CD4-positive, alpha-beta T cell treated with Interleukin-17A for 4 hours (primary cell): ENCODE measurements at regions not wholly inside any gene's neighbourhood (a gene's known extent, or its start where the extent isn't known, plus 50 kb on each side); places are given as distances from the start of the nearest gene placed in this dataset.

Experiments used
- DNase-seq: peaks from one replicate; pipeline ENCODE4 v3.0.0-alpha.2; 2020; ENCODE audit warnings: mixed read lengths

DNA sequence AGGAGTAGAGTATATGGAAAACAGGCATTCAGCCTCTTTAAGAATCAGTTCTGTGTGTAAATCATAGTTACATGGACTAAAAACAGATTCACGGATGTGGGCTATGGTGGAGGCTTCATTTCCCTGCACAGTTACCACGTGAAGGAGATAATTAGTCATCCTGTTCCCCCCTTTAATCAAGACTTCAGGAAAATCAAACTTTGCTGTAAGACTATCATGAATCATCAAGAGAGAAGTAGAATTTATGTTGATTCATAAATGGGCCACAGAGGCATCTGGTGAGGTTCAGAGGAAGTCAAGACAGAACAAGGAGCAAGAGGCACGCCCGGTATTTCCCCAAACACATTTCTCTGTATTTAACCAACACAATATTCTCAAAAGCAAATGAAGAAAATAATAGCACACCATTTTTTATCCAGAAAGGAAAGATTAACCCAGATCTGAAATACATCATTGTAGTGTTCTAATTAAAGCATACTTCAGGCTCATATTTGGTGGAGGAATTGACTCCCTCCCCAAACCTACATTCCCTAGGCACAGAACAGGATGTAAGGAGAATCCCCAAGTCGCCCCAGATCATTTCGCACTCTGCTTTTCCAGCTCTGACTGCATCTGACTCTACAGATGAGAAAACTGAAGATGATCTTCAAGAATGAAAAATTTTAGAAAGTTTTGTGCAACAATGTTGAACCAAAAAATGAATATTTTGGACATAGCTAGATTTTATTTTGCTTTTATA is 175.8 kb upstream of the GAS1 start:
- no peak for DNase-seq

DNA sequence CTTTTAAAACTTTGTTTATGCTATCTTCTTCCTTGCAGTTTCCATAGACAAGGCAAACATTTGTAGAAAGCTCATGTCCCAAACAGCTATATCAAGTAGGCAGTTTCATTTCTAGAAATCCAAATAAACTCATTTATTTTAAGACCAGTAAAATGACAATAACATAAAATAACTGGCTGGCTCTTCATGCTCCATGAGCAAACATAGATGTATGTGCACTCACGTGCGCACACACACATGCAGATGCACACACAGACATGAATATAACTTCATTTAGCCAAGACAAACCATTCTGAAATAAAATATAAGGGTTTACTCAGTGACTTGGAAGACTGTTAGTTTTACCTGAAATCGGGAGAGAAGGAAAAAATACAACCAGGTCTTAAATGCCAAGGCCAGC is 176.5 kb upstream of the GAS1 start:
- no peak for DNase-seq

DNA sequence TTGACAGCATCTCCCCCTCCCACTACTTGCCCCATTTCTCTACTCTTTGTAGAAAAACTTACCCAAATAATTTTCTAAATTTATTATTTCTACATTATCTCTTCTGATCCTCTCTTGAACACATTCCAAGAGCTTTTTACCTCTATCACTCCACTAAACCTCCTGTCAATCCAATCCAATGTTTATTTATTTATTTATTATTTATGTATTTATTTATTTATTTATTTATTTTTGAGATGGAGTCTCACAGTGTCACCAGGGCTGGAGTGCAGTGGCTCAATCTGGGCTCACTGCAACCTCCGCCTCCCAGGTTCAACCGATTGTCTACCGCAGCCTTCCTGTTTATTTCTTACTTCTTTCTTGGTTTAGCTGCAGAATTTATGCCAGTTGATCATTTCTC is 178.5 kb upstream of the GAS1 start:
- DNase-seq: no peak

DNA sequence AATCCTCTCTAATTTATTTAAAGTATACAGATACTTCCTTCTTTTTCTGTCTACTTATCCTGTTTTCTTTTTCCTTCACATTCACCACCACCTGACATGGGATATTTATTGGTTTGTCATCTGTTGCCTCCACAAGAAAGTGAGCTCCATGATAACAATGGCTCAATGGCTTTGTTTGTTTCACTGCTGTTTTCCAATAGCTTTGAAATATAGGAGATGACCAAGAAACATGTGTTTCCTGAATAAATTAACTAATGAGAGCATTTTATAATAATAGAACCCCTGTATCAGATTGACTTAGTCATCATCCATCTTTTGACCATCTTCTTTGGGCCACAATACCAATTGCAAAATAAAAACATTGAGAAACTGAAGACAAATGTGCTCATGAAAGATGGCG is 180.2 kb upstream of the GAS1 start:
- DNase-seq: no peak

DNA sequence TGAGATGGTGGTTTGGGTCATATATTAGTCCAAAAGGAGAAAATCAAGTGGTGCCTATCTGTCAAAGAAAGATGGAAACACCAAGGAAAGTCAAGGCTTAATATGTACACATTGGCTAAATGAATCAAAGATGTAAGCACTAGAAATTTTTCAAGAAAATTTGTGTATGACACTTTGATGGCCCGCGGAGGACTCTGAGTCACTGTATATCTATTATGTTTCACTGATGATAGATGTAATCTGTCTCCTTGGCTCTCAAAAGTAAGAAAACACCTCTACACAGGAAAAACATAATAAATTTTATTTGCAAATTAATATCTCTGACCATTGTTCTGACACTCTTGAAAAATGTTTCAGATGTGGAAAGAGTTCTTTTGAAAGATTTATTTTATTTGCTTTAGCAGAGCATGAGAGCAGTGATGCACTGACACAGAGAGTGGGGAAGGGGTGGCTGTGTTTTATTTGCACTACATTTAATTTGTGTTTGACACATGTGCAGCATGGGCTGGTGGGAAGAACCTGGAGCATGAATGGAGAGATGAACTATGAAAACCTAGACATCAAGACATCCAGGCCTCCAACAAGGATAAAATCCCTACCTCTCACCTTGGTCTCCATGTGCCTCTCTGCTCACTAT is 180.8 kb upstream of the GAS1 start:
- DNase-seq: no peak

DNA sequence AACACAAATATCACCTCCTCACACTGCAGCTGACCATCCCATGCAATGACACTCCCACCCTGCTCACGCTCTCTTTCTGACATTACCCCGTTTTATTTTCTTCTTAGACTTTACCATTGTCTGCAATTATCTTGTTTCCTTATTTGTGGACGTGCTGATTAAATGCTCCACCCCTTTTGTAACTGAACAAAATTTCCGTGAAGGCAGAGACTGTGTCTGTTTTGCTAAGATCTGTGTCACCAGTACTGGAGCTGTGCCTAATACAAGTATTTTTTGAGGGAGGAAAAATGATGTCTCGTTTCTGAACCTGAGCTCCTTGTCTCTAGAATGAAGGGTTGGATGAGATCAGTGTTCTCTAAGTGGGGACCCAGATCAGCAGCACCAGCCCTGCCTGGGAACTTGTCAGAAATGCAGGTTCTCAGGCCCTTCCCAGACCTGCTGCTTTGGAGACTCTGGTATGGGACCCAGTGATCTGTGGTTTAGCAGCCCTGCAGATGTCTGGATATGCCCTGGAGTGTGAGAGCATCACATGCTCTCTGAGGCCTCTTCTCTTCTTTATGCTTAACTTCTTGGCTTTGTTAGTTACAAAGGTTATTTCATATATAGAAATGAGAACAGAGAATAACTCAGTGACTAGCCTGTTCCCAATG is 181.7 kb upstream of the GAS1 start:
- DNase-seq: no peak

DNA sequence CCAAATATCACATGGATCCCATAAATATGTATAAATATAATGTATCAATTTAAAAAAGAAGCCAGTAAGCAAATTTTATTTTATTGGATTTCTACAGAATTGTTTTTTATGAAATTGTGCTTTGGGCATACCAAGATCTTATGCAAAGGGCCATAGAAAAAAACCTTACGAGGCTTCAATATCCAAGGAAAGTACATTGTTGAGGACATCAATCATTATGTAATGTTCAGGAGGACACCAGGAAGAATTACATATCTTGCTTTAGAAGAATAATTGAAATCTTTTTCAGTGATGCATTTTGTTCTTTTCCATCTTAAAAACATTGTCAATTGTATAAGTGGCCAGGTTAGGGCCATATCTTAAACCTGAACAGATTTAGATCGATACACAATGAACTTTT is 187.8 kb upstream of the GAS1 start:
- DNase-seq: no peak

DNA sequence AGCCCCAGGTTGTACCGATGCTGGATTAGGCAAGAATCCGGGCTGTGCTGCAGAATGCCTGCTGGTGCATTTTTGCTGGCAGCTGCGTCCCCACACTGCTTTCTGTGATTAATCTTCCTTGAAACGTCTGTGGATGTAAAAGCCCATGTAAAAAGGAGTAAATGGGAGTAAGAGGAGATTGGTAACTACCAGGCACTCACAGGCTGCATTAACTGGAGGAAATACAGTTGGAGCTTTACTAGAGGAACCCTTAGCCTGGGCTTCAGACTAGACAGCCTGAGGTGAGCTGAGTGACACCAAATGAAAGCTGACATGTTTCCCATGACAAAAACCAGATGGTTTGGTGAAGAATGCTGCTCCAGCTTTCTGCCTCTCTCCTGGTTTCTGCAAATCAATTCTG is 190.4 kb upstream of the GAS1 start:
- no peak for DNase-seq

DNA sequence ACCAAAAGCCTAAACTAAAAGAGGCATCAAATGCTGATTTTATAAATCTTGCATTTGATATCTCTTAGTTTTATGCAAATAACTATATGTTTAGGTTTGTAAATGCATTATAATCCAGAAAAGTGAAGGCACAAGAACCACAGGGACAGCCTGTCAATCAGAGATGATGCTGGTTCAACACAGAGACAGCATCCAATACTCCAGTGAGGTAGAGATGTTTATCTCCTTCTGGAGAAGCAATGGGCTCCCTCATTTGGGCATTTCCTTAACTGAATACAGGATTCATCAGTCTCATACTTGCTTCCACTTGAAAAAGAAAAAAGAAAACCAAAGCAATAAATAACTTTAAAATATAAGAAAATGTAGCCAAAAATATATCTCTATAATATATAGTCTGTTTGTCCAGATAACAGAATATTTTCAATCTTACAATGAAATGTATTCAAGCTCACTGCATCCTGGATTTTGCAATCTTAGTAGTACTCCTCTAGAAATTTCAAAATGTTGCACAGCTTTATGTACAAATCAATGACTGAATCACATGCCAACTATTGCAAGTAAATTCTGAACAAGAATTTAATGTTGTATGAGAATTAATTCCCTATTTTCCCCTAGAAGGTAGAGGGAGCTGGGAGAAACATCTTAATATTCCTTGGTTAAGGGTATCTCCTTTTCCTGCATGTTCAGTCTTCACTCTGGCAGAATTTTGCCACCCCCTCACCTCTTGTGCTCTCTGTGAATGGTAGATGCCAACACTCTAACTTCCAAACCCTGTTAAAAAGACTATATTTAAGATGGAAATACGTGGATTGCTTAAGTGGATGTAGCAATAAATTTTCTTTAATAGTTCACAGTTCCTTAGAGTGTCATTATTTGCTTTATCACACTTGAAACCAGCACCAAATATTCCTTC is 191.1 kb upstream of the GAS1 start:
- no peak for DNase-seq

DNA sequence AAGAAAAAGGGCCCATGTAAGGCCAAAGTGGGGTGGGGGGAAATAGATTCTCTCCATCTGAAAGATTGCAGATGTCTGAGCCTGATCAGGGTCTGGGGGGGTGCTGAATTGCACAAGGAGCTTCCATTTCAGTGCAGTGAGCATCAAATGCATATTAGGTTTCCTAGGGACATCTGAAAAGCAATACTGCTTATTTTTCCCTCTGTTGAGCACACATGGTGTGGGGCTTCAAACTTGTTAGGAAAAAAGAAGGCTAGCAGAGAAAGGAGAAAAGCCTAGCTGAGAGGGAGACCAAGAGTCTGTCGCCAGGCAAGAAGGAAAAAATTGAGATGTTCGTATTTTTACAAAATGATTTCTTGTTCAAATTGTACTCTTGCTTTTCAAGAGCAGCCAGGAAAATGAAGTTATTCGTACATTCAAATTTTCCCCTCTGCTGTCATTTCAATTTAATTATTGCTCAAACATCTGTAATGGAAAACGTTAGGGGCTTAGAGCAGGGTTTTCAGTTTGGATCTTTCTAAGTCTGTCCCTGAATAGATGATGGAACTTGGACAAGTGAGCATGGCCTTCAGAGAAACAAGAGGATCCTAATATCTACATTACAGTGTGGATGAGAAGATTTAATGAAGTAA is 191.9 kb upstream of the GAS1 start:
- DNase-seq: no peak

DNA sequence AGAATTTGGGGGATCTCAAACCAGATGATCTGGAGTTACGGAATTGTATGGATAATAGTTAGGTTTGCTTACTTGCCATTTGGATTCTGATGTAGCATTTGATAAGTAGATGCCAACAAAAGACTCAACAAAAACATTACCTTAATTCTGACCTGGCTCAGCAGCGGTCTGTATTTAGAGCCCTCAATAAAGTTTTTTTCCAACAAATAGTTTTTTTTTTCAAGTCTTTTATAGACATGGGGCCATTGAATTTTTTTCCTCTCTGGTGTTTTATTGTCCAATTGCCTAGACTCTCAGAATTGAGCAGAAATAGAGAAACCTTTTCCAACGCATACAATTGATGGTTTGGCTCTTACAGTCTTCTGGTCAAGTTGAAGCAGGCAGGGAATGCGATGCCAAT is 192.8 kb upstream of the GAS1 start:
- no peak for DNase-seq

DNA sequence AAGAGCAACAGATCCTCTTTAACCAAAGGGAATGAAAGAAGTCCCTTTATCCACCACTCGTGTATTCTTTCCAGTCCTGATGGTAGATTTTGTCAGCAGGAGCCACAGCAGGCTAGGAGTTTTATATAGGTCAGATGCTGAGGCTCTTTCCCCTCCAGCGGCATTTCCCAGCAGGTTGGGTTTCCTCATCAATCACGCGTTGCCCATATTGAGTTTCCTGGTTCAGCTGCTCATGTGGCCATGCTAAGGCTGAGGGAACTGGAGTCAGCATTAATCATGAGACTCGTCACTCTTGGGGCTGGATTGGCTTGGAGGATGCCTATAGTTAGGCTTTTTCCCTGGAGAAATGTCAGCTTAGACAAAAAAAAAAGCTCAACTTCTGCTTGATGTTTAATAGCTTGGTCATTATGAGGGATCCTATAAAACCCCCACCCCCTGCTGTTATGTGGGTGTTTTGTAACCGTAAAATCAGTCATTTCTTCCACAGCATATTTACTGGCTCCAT is 193.4 kb upstream of the GAS1 start:
- no peak for DNase-seq

DNA sequence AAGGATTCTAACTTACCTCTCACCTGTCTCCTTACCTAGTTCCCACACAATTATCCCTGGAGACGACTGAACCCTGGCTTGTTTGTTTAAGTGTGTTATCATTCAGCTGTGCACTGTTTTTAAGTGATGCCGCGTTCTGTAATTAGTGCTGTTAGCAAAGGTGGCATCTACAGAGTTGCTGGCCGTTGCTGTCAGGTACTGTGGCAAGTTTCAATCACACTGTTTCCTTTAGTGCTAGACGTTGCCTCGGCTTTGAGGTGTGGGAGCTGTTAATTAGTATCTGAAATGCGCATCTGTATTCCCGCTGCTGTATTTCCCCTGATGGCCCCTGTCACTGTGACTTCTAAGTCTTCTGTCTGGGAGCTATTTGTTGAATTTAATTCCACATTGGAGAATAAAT is 193.8 kb upstream of the GAS1 start:
- no peak for DNase-seq

DNA sequence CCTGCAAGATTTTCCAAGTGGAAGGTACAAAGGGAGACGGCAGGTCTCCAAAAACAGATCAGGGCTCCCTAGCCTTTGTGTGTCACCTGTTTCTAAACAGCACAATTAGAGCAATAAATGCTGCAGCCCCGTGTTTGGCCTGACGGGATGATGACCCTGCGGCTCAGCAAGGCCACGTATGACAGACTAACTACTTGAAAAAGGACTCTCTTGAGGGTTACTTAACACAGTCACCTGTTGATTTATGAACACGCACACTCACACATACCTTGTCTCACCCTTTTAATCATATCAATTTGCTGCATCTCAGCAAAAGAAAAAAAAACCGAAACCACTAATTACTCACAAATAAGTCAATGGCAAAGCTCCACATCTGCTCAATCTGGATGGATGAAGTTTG is 199.6 kb upstream of the GAS1 start:
- no peak for DNase-seq

DNA sequence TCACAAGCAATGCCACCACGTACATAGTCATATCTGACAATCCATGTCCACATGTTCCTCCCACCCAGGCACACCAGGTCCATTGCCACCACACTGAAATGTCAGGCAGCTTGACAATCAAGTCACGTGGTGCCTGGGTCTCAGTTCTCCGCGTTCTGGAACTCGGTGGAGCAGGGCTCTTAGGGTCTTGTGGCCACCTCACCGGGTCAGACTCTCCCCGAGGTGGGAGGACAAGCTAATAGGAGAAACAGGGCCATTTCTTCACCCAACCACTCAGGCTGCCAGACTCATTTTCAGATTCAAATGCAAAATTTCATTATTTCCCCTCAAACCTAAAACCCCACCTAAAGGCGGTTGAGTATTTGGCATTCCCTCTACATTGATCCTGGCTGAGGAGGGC is 200.5 kb upstream of the GAS1 start:
- no peak for DNase-seq

DNA sequence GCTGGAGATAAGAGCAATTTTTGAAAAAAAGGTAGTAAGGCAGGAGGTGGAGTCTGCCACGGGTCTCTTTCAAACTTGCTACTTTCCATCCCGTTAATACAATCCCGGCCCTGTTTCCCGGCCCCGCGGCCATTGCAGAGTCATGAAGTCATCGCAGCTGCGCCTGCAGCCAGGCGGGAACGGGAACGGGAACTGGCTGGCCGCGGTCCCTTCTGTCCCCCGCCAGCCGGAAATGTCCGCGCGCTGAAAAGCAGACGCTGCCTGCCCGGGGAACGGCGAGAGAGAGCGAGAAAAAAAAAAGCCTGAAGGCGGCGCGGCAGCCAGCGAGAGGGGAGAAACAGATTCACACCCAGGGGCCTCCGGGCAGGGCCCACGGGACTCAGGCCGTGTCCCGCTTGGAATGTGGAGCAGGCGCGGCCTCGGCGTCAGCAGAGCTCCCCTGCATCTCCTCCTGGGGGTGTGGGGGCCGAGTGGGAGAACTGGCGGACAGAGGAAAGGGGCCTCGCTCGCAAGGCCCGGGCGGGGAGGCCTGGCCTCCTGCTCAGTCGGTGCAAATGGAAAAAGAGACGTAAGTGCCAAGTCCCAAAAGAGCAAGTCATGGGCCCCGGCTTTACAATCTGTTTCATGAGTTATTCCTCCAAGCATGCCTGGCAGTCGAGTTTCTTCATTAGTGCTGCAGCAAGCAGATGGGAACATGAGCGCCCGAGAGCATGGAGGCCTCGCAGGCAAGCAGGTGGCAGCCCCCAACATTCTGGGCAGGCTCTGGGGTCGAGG is 201.2 kb upstream of the GAS1 start:
- DNase-seq: no peak

DNA sequence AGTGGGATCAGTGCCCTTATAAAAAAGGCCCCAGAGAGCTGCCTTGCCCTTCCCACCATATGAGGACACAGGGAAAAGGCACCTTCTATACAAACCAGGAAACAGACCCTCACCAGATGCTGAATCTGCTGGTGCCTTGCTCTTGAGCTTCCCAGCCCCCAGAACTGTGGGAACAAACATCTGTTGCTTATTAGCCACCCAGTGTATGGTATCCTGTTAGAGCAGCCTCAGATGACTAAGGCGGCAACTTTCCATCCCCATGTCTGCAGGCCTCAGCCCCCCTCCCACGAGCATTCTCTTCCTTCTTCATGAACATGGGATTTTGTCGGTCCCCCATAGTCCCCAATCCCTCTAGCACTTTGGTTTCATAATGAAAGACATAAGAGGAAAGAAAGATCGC is 202.5 kb upstream of the GAS1 start:
- no peak for DNase-seq

DNA sequence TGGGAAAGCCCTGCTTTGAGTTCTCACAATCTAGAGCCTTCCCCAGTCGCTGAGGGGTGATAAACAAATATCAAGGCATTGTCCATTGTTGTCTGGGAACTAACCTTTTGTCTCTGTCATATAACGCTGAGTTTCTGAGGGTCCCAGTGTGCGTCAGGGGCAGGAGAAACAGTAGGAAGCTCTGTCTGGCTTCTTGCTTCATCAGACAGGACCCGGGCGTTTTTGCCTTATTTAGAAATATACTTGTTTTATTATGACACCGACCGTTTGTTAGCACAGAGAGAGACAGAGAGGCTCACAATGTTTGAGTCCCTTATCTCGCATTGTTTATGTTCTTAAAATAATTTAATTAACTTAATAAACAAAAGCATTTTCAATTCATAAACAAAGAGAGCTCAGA is 204.9 kb upstream of the GAS1 start:
- DNase-seq: no peak

DNA sequence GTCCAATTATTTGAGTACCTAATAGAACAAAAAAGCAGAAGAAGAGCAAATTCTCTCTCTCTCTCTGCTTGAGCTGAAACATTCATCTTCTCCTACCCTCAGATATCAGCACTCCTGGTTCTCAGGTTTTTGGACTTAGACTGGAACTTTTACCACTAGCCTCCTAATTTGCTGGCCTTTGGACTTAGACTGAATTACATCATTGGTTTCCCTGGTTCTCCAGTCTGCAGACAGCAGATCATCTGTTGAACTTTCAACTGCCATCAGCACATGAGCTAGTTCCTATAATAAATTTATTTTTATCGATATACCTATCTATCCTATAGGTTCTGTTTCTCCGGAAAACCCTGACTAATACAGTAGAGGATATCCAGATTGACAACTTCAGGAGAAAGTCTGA is 208.9 kb upstream of the GAS1 start:
- DNase-seq: no peak

DNA sequence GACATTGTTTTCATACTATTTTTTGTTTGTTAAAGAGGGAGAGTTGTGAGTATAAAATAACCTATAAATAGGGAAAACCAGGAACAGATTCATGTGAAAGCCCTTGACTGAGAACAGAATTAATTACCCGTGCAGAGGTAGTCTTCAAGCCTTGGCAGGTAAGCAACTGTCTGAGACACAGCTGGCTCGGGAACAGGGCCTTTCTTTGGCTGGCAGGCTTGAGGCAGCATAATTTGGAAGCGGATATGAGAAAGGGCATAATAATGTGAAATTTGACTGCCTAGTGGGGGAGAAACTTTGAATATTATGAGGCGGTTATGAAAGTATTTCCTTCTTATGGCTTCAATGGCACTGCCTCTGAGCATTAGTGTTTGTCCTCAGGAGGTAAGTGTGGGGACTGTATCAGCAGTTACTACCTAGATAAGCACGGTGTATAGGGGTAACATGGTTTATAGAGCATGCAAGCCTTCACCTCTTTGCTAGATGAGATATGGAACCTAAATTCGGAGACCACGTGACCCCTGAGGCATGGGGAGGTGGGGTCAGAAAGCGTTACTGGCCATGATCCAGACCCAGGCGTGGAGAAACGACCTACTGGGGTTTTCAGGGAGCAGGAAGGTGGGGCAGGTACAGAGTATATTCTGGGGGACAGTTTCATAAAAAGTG is 210.2 kb upstream of the GAS1 start:
- DNase-seq: no peak

DNA sequence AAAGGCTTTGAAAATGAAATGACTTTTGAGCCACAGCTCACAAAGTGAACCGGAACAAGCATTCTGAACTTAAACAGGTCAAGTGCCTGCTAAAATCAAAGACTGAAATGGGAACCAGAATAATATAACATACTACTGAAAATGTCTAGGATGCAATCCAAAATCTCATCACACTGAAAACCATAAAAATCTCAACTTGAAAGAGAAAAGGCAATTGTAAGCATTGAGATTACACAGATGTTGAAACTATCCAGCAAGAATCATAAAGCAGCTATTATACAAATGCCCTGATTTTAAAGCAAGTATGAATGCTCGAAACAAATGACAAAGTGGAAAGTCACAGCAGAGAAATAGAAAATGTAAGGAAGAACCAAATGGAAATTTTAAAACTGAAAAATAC is 211.5 kb upstream of the GAS1 start:
- no peak for DNase-seq
